ENCODE measurements at regions not wholly inside any gene's neighbourhood (a gene's known extent, or its start where the extent isn't known, plus 50 kb on each side); places are given as distances from the start of the nearest gene placed in this dataset.

GRCh38 chr9:107229241-107229741, 53.8 kb upstream of the RAD23B start:
- no peak for TF ChIP-seq CTCF (conservative IDR thresholded peaks at IDR 0.05; ENCODE audit: low read length)
- H3K4me3 ChIP-seq (ENCODE audit: low read length), result no peak overlapping the region
- no peak for DNase-seq (ENCODE audit: low read depth)

Measured in AG10803 (cell line).